ENCODE measurements at regions not wholly inside any gene's neighbourhood (a gene's known extent, or its start where the extent isn't known, plus 50 kb on each side); places are given as distances from the start of the nearest gene placed in this dataset.
"Not testable (repeated sequence)": the region's sequence is repeated elsewhere in the genome, so short reads cannot be mapped to it uniquely, and the experiment has no call there.

DNA sequence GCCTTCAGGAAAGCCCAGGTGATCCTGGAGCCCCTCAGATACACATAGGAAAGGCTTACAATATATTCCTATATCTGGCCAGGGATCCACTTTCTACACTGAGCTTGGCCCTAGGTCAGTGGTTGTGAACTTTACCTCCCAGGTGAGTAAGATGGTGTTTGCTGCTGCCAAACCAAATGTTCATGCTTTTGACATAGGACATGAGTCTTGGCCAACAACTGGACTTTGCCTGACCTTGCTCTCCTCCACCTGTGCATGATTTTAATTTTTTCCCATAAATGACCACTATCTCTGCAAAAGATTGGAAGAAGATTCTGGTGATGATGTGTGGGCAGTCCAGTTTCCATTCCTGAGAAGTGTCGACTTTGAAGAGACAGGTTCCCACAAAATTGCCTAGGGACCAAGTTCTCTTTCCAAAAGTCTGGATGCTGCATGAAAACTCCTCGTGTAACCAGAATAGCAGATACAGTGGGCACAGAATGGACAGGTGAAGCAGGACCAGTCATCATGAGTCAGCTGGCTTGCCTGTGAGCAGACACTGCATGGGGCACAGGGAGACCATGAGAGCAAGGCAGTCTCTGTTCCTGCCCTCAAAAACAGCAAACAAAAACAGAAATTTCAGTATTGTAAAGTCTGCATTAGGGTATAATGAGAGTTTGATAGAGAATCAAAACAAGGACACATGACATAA is 226.4 kb upstream of the MON1B start:
- DNase-seq (ENCODE audit: extremely low read depth, low read depth) = no peak

DNA sequence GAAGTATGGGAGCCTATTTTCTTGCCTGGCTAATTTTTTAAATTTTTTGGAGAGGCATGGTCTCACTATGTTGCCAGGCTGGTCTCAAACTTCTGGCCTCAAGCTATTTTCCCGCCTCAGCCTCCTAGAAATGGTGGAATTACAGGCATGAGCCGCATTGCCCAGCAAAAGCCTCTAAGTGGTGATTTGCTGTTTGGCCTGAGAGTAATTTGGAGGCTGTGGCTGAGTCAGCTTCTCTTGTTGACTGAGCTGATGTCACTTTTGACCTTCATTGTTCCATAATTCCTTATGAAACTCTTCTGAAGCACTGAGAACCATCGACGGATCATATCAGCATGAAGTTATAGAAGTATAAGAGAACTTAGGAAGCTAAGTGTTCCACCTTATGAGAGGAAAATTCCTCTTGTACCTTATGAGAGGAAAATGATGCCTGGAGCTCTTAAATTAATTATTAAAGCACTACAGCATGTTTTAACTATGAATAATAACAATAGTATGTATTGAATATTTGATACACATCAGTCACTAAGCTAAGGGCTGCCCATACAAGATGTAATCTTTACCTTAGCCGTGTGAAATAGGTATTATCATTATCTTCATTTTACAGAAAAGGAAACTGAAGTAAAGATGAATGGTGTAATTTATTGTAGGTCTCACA is 220.8 kb upstream of the MON1B start:
- DNase-seq (ENCODE audit: extremely low read depth, low read depth) = peak; percentile 43

DNA sequence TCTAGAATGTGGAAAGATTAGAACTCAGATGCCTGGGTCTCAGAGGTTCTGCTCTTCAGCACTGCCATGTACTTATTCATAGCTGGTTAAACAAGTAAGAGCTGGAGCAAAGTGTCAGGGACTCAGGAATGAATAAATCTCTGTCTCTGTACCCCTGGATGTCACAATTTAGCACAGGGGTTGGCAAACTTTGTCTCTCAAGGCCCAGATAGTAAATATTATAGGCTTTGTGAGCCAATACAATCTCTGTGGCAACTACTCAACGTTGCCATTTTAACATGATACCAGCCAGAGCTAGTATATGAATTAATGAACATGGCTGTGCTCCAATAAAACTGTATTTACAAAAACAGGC is 220.3 kb upstream of the MON1B start:
- DNase-seq (ENCODE audit: extremely low read depth, low read depth) = no peak

DNA sequence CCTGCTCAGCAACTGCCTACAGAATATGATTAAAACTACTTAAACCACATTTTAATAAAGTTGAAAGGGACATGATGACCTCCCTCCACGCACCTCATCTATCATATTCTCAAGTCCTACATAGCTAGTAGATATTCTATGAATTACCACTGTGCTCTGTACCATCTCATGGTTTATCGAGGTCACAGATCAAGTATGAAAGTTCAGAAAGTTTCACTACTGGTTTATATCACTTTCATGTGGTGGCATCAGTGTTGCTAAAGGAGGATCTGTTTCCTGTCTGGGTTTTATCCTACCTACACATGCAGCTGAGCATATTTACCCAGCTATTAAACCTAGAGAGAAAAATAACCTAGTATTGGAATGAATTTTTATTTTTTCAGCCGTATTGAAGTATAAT is 214.9 kb upstream of the MON1B start:
- no peak for DNase-seq (ENCODE audit: extremely low read depth, low read depth)

DNA sequence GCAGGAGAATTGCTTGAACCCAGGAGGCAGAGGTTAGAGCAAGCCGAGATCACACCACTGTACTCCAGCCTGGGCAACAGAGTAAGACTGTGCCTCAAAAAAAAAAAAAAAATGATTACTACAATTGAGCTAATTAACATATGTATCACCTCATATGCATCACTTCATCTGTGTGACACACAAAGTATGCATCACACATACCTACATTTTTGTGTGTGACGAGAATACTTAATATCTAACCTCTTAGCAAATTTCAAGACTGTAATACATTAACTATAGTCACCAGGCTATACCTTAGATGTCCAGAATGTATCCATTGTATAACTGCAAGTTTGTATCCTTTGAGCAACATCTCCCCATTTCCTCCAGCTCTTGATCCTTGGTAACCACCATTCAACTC is 214.2 kb upstream of the MON1B start:
- no peak for DNase-seq (ENCODE audit: extremely low read depth, low read depth)

DNA sequence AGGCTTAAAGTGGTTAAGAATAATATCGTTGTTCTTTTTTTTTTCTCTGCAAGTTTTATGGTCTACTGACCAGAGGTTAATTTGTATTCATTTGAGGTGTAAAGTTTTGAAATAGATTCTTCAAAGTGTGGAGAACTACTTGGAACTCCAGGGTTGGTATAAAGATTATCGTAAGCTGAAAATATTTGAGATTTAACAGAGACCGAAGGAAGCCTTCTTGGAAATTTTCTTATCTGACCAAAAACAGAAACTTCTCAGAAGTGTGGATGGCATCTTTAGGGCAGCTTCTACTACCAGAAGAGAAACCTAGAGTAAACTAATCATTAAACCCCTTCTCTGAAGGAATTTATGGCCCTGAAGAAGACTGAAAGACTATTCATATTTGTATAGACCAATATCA is 206.8 kb upstream of the MON1B start:
- DNase-seq (ENCODE audit: extremely low read depth, low read depth) = no peak

DNA sequence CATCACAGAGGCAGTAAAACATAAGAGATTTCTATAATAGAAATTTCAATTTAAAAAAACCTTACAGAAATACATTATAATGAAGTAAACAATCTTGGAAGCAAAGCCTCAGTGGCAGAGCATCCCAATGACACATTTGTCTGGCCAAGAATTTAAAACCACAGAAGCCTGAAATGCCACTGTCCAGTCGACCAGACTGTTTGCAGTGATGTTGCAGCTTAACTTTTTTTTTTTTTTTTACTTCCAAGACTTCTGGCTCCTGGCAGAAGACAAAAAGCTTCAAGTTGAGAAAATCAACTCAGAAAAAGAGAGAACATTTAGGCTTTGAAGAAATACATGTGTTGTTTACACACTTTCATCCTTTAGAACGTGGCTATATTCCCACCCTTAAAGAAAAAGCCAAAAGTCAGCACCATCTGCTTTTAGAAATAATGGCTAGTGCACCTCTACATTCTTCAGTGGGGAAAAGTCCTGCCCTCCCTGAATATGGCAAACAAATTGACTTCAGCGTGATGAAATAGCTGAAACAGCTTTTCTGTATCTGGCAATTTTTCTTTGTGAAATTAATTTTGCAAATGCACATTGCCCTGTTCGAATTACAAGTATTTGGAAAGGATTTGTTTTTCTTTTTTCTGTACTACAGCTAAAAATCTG is 205.5 kb upstream of the MON1B start:
- DNase-seq (ENCODE audit: extremely low read depth, low read depth) = no peak

DNA sequence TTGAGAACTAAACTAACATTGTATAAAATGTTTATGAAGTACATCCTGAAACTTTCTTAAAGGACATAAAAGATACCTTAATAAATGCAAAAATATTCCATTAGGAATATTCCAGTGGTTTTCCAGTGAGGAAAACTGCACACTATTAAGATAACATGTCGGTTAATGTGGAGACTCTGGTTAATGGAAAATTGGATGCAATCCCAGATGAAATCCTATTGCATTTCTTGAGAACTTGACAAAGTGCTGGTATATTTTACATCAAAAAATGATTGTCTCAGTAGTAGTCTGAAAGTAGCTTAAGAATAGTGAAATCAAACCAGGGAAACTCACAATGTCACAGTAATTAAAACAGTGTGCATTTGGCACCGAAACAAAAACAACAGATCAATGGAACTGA is 202.5 kb upstream of the MON1B start:
- DNase-seq (ENCODE audit: extremely low read depth, low read depth) = no peak

DNA sequence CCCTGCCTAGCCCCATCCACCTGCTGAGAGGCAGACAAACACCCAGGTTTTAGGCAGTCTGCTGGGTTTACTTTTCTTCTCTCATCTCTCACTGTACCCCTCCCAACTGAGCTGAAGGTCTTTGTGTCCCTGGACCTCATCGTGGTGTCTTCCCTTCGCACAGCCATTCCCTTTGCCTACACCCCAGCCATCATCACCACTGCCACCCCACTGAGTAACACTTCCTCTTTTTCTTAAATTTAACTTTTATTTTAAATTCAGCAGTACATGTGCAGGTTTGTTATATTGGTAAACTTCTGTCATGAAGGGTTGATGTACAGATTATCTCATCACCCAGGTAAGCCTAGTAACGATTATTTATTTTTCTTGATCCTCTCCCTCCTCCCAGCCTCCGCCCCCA is 188.3 kb upstream of the MON1B start:
- no peak for DNase-seq (ENCODE audit: extremely low read depth, low read depth)

DNA sequence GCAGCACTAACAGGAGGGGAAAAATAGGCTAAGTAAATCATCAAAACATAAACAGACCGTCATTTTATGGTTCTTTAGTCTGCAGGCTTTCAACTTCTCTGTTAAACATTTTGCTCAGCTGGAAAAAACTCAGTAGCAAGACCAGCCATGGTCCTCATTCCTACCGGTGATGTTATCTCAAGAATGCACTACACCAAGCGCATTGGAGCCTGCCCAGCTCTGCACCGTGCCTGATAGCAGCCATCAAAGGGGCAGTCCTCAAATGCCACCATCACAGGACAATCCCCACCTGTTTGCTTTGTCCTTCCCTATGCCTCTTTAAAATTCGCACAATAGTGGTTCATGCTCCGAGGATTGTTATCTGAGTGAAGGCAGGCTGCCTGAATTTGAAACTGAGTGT is 181.5 kb upstream of the MON1B start:
- no peak for DNase-seq (ENCODE audit: extremely low read depth, low read depth)

DNA sequence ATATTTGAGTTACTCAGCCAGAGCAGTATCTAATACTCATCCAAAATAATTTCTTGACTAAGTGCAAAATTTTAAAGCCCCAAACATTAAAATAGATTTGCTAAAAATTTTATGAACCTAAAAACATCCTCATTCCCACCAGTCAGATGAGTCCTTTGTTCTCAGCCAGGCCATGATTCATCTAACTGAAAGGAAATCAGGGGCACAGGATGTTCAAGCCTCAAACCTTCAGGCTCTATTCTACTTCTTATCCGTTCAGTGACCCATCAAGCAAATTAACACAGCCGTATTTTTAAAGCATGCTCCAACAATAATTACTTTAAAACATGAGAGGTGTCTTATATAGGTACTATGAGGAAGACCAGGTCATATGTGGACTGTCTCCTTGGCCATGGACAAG is 176.5 kb upstream of the MON1B start:
- DNase-seq (ENCODE audit: extremely low read depth, low read depth) = no peak

DNA sequence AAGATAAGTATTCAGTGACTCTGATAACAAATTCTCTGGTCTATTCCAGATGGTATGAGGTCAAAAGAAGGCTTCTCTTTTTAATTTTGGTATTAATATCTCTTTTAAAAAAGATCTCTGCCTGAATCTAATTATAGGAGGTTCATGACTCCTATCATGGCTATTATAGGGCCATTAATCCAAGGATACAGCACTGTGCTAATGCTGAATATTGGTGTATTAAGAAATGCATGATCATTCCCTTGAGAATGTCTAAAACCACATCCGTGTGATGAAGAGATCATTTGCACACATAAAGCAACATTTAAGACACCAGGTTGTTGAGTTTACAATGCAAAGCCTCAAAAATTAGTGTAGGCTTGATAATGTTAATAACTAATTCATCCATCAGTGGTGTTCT is 160.4 kb upstream of the MON1B start:
- DNase-seq (ENCODE audit: extremely low read depth, low read depth) = no peak

DNA sequence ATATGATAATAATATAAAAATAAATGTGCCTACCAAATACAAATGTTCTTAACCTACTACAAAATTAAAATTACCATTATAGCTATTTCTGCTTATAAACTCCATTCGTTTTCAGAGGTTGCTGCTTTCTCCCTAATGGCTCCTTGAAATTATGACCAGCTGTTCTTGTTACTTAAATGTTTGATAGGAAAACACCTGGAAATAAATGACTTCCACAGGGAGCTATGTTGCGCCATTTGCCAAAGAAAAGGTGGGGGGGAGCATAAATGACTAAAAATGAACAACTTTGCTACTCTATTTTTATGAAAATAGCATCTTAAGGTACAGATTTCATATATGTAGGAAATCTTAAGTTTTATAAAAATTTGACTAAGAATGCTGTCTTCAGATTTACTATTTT is 157.5 kb upstream of the MON1B start:
- no peak for DNase-seq (ENCODE audit: extremely low read depth, low read depth)

DNA sequence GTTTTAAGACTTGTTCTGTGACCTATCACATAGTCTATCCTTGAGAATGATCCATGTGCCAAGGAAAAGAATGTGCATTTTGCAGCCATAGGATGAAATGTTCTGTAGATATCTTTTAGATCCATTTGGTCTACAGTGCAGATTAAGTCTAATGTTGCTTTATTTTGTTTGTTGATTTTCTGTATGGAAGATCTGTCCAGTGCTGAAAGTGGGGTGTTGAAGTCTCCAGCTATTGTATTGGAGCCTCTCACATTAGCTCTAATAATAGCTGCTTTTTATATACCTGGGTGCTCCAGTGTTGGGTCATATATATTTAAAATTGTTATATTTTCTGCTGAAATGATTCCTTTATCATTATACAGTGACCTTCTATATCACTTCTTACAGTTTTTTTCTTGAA is 155.6 kb upstream of the MON1B start:
- no peak for DNase-seq (ENCODE audit: extremely low read depth, low read depth)

DNA sequence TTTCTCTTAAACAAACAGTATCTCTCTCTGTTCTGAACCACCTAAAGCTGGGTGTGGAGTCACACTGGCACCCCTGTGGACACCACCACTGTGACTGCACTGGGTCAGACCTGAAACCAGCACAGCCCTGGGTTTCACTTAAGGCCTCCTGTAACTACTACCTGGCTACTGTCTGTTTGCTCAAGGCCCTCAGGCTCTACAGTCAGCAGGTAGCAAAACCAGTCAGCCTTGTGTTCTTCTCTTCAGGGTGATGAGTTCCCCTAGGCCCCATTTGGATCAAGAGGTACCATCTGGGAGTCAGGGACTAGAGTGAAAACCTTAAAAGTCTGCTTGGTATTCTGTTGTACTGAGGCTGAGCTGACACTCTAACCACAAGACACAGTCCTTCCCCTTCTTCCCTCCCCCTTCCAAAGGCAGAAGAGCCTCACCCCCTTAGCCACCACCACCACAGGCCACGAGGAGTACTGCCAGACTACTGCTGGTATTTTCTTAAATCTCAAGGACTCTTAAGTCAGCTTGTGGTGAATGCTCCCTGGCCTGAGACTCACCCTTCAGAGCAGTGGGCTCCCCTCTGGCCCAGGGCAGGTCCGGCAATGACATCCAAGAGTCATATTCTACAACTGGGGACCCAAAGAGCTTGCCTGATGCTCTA is 153.2 kb upstream of the MON1B start:
- no peak for DNase-seq (ENCODE audit: extremely low read depth, low read depth)

DNA sequence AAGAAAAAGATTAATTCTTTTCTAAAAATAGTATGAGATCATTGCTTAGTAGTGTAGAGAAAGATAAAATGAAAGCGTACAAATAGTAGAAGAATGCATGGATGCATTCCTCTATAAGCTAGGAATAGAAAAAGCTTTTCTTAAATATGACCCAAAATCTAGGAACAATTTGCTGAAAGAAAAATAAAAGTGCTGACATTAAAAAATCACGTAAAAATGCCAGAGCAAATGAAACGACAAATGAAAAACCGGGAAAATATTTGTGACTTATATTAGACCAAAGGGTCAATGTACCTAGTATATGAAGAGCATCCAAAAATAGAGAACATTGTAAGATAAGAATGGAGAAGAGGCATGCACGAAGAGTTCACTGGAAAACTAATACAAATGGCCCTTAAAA is 149.5 kb upstream of the MON1B start:
- no peak for DNase-seq (ENCODE audit: extremely low read depth, low read depth)

DNA sequence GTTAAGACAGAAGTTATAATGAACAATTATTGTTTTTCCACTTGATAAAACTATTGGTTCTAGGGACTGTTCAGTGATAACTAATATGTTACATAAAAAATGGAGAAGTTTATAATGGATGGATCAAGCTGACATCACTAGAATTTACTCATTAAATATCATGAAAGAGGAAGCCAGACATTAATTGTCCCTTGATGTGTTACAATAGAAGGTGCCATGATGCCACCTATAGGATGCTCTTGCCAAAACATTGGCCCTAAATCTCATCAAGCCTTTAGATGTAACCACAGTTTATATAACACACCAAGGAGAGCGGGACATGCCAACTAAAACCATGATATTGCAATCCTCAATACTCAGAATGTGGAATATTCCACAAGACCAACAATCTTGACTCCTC is 147.9 kb upstream of the MON1B start:
- peak; percentile 31 for DNase-seq (ENCODE audit: extremely low read depth, low read depth)

DNA sequence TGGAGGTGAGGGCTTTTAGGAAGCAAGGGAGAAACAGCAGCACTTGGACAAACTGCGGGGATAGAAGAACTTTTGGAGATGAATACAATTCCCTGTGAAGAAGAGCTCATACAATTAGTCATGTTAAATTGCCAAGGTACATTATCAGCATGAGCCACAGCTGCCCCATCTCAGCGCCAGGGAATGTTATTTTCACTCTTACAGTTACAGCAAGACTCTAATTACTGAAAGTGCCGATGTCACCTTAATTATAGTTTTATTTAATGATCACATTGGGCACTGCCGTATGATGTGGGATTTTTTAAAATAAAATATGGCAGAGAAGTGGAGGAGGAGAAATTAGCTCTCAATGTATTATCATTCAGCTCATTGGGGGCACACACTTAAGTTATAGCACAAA is 144.8 kb upstream of the MON1B start:
- DNase-seq (ENCODE audit: extremely low read depth, low read depth) = no peak

DNA sequence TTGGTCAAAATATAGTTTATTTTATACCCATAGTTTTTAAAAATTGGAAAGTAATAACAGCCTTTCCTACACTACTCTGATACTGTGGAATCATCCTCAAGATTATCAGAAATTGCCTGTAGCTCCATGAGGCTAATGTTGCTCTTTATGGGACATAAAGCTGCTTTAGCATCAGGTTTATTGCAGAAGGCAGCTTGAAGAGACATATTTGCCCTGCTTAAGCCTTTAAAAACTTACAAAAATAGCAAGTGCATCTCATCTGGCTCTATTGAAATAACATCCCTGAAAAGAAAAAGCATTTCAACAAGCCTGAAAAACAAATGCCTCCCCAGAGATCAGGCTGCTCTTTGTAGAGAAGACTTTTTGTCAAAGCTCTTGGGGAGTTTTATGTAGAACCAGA is 142.9 kb upstream of the MON1B start:
- DNase-seq (ENCODE audit: extremely low read depth, low read depth) = no peak

DNA sequence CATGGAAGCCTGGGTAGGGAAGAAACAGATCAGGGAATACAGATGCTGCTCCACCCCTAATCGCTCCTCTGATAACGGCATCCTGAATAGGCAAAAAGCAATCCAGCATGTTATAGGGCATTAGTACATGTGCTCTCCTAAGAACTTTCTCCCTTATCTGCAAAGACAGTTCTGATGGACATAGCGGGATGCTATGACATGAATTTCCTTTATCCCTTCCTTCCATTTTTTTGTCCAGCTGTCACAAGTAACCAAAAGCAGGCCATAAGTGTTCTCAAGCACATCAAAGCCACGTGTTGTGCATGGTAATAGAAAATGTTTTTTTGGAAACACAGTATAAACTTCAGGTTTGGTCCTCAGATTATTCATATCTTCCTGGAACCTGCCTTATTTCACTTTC is 141.4 kb upstream of the MON1B start:
- DNase-seq (ENCODE audit: extremely low read depth, low read depth) = no peak

DNA sequence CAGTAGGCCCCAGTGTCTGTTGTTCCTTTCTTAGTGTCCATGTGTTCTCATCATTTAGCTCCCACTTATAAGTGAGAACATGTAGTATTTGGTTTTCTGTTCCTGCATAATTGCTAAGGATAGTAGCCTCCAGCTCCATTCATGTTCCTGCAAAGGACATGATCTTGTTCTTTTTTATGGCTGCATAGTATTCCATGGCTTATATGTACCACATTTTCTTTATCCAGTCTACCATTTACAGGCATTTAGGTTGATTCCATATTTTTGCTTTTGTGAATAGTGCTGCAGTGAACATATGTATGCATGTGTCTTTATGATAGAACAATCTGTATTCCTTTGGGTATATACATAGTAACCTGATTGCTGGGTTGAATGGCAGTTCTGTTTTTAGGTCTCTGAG is 134.4 kb upstream of the MON1B start:
- not testable (repeated sequence) for DNase-seq (ENCODE audit: extremely low read depth, low read depth)
